Mesendoderm (in vitro differentiated cells): ENCODE measurements at regions not wholly inside any gene's neighbourhood (a gene's known extent, or its start where the extent isn't known, plus 50 kb on each side); places are given as distances from the start of the nearest gene placed in this dataset.

Experiments used
- DNase-seq: peaks from one replicate; pipeline ENCODE4 v3.0.0; 2013
- H2AK5ac ChIP-seq: 2 replicates; pipeline ENCODE4 v1.6.1; 2013; ENCODE audit warnings: low read length, inconsistent platforms
- H2BK120ac ChIP-seq: 2 replicates; pipeline ENCODE4 v1.6.1; 2013; ENCODE audit warnings: low read depth, mild to moderate bottlenecking, low read length, moderate library complexity, mixed read lengths
- H2BK15ac ChIP-seq: replicated peaks from 2 replicates; pipeline ENCODE4 v1.6.1; 2013; ENCODE audit warnings: low read depth, mild to moderate bottlenecking, moderate library complexity
- H2BK5ac ChIP-seq: 2 replicates; pipeline ENCODE4 v1.6.1; 2013; ENCODE audit warnings: low read length, inconsistent platforms
- H3K18ac ChIP-seq: 2 replicates; pipeline ENCODE4 v1.6.1; 2013; ENCODE audit warnings: mild to moderate bottlenecking, low read length, mixed read lengths
- H3K23ac ChIP-seq: one replicate; pipeline ENCODE4 v1.6.1; 2013; ENCODE audit warnings: low read length
- H3K27ac ChIP-seq: 2 replicates; pipeline ENCODE4 v1.5.1; 2013; ENCODE audit warnings: low read depth, mild to moderate bottlenecking, inconsistent platforms, low read length, moderate library complexity
- H3K27me3 ChIP-seq: 2 replicates; pipeline ENCODE4 v1.6.1; 2013; ENCODE audit warnings: low read length, control low read depth, mild to moderate bottlenecking, inconsistent platforms; ENCODE audit not compliant: insufficient read depth, poor library complexity
- H3K36me3 ChIP-seq: 2 replicates; pipeline ENCODE4 v1.6.1; 2013; ENCODE audit warnings: low read length, inconsistent platforms; ENCODE audit not compliant: control insufficient read depth, insufficient read depth
- H3K4ac ChIP-seq: one replicate; pipeline ENCODE4 v1.6.1; 2013; ENCODE audit warnings: low read depth, mild to moderate bottlenecking, low read length, moderate library complexity
- H3K4me1 ChIP-seq: 2 replicates; pipeline ENCODE4 v1.6.1; 2013; ENCODE audit warnings: low read depth, low read length, inconsistent platforms; ENCODE audit not compliant: control insufficient read depth
- H3K4me2 ChIP-seq: 2 replicates; pipeline ENCODE4 v1.6.1; 2013; ENCODE audit warnings: low read length
- H3K4me3 ChIP-seq: 2 replicates; pipeline ENCODE4 v1.5.1; 2013; ENCODE audit warnings: mild to moderate bottlenecking, low read length
- H3K56ac ChIP-seq: one replicate; pipeline ENCODE4 v1.6.1; 2013; ENCODE audit warnings: low read length
- H3K79me1 ChIP-seq: 2 replicates; pipeline ENCODE4 v1.6.1; 2013; ENCODE audit warnings: low read length, inconsistent platforms
- H3K79me2 ChIP-seq: 2 replicates; pipeline ENCODE4 v1.6.1; 2013; ENCODE audit warnings: mild to moderate bottlenecking, low read length; ENCODE audit not compliant: control insufficient read depth, insufficient read depth
- H3K9ac ChIP-seq: 2 replicates; pipeline ENCODE4 v1.6.1; 2013; ENCODE audit warnings: low read length, inconsistent platforms
- H4K5ac ChIP-seq: one replicate; pipeline ENCODE4 v1.6.1; 2013; ENCODE audit warnings: low read length
- H4K8ac ChIP-seq: one replicate; pipeline ENCODE4 v1.6.1; 2013; ENCODE audit warnings: low read depth, mild to moderate bottlenecking, control low read depth, low read length, moderate library complexity
- WGBS: extraction: QIAGEN DNeasy Blood & Tissue Kit; methylation state at CpG from one replicate; pipeline ENCODE4 v1.1.7; 2013; ENCODE audit warnings: low lambda C conversion rate, missing lambda C conversion rate; ENCODE audit not compliant: insufficient coverage; ENCODE audit errors: extremely low coverage; 5-methylcytosine and 5-hydroxymethylcytosine counted together

GRCh38 chr4:157895205-157895604, 277.6 kb downstream of the GASK1B start:
- peak; percentile 47 for DNase-seq
- Histone ChIP-seq H3K27me3 (no peaks in the 10 kb centered on the region), H3K4me2 (no peak overlapping the region), H3K79me2 (no peaks in the 10 kb centered on the region), H3K9ac (no peak overlapping the region), H2BK120ac (no peak overlapping the region), H3K56ac (no peak overlapping the region), H4K8ac (no peak overlapping the region), H3K4me1 (no peaks in the 10 kb centered on the region), H3K36me3 (no peaks in the 10 kb centered on the region), H2BK15ac (no peak overlapping the region), H3K18ac (no peak overlapping the region), H4K5ac (no peak overlapping the region), H3K23ac (no peak overlapping the region), H3K4me3 (no peak overlapping the region), H3K4ac (no peak overlapping the region), H2AK5ac (no peak overlapping the region), H3K79me1 (no peaks in the 10 kb centered on the region), H3K27ac (no peak overlapping the region), H2BK5ac (no peak overlapping the region)
- no CpG with 5 or more reads among the region's 4 CpGs for WGBS

DNA sequence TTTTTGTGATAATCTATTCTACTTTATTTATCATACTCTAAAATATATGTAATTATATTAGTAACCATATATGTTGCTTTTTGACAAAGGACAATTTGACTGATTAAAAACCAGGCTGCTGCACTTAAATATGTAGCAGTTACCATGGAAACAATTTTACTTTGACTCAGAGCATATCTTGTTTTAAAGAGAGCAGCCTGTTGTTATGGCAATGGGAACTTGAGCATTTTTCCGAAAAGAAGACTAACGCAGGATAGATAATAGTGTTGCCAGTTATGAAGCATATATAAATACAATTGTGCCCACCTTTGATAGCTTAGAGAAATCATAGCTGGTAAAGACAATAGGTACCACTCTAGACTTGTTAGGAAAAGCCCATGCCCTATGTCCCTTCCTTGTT, 283.0 kb downstream of the GASK1B start:
- no peaks in the 10 kb centered on the region for H3K27me3 ChIP-seq
- DNase-seq: no peak
- H3K56ac ChIP-seq: no peak overlapping the region
- no peaks in the 10 kb centered on the region for H3K4me1 ChIP-seq
- H4K8ac ChIP-seq: no peak overlapping the region
- no peak overlapping the region for H2AK5ac ChIP-seq
- no peak overlapping the region for H3K4me2 ChIP-seq
- H3K79me2 ChIP-seq: no peaks in the 10 kb centered on the region
- H3K9ac ChIP-seq: no peak overlapping the region
- no peak overlapping the region for H3K4ac ChIP-seq
- no peak overlapping the region for H2BK120ac ChIP-seq
- no peak overlapping the region for H4K5ac ChIP-seq
- H3K79me1 ChIP-seq: no peaks in the 10 kb centered on the region
- H2BK15ac ChIP-seq: no peak overlapping the region
- no peak overlapping the region for H3K23ac ChIP-seq
- no peak overlapping the region for H3K27ac ChIP-seq
- no peak overlapping the region for H3K4me3 ChIP-seq
- no peaks in the 10 kb centered on the region for H3K36me3 ChIP-seq
- no peak overlapping the region for H3K18ac ChIP-seq
- no CpG with 5 or more reads among the region's 2 CpGs for WGBS
- H2BK5ac ChIP-seq: no peak overlapping the region

DNA sequence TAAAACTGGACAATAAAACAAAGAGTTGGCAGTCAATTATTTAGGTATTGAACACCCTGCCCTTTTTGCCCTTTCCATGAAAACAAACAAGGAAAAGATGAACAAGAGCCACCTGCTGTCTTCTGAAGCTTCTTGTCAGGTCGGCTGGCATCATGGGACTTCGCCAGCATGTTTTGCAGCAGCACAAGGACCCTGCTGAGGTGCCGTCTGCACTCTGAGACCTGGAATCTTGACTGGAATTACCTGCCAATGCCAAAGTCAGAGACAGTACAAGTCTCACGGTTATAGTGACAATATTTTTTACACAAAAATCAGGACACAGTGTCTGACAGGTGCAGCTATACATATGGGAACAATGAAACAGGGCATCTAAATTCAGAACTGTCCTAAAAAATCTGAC, 284.5 kb downstream of the GASK1B start:
- Histone ChIP-seq H3K23ac (no peak overlapping the region), H4K5ac (no peak overlapping the region), H3K4me3 (no peak overlapping the region), H3K36me3 (no peaks in the 10 kb centered on the region), H2AK5ac (no peak overlapping the region), H2BK5ac (no peak overlapping the region), H3K27ac (no peak overlapping the region), H3K18ac (no peak overlapping the region), H3K4me1 (no peaks in the 10 kb centered on the region), H4K8ac (no peak overlapping the region), H2BK120ac (no peak overlapping the region), H3K4me2 (no peak overlapping the region), H3K79me1 (no peaks in the 10 kb centered on the region), H3K56ac (no peak overlapping the region), H3K27me3 (no peaks in the 10 kb centered on the region), H3K79me2 (no peaks in the 10 kb centered on the region), H3K4ac (no peak overlapping the region), H2BK15ac (no peak overlapping the region), H3K9ac (no peak overlapping the region)
- DNase-seq: no peak
- no CpG with 5 or more reads among the region's 4 CpGs for WGBS

- Histone ChIP-seq H3K56ac (no peak overlapping the region), H3K23ac (no peak overlapping the region), H3K36me3 (no peaks in the 10 kb centered on the region), H3K4me3 (no peak overlapping the region), H2BK5ac (no peak overlapping the region), H2AK5ac (no peak overlapping the region), H3K9ac (no peak overlapping the region), H3K4ac (no peak overlapping the region), H3K4me1 (no peaks in the 10 kb centered on the region), H3K79me1 (no peaks in the 10 kb centered on the region), H3K27ac (no peak overlapping the region), H4K8ac (no peak overlapping the region), H3K4me2 (no peak overlapping the region), H3K27me3 (no peaks in the 10 kb centered on the region), H2BK120ac (no peak overlapping the region), H3K79me2 (no peaks in the 10 kb centered on the region), H4K5ac (no peak overlapping the region), H3K18ac (no peak overlapping the region), H2BK15ac (no peak overlapping the region)
- no peak for DNase-seq
- WGBS: no CpG with 5 or more reads among the region's 3 CpGs
Observed at GRCh38 chr4:157887316-157887715, 285.5 kb downstream of the GASK1B start.

GRCh38 chr4:157886645-157887044, 286.2 kb downstream of the GASK1B start:
- Histone ChIP-seq H3K4me2 (no peak overlapping the region), H3K56ac (no peak overlapping the region), H3K4ac (no peak overlapping the region), H2AK5ac (no peak overlapping the region), H4K5ac (no peak overlapping the region), H2BK120ac (no peak overlapping the region), H3K23ac (no peak overlapping the region), H3K79me2 (no peaks in the 10 kb centered on the region), H3K18ac (no peak overlapping the region), H3K27me3 (no peaks in the 10 kb centered on the region), H3K36me3 (no peaks in the 10 kb centered on the region), H4K8ac (no peak overlapping the region), H2BK5ac (no peak overlapping the region), H3K4me3 (no peak overlapping the region), H2BK15ac (no peak overlapping the region), H3K27ac (no peak overlapping the region), H3K9ac (no peak overlapping the region), H3K79me1 (no peaks in the 10 kb centered on the region), H3K4me1 (no peaks in the 10 kb centered on the region)
- no peak for DNase-seq
- no CpG with 5 or more reads among the region's 3 CpGs for WGBS

DNA sequence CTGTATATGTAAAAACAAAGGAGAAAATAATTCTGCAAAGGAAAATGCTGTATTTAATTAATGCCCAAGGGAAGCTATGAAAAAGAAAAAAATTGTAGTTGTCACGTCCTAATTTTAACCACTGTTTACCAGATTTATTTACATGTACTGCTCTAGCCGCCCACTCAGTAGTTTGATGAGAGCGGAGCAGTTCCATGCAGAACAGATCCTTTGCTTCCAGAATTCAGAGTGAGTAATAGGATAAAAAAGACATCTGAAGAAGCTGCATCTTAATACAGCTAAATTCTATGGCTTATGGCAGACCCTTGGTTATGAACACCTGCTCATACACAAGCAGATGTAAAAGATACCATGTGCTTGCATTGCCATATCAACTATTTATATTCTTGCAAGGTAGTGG, 287.0 kb downstream of the GASK1B start:
- Histone ChIP-seq H2BK5ac (no peak overlapping the region), H3K4ac (no peak overlapping the region), H2AK5ac (no peak overlapping the region), H3K56ac (no peak overlapping the region), H3K4me1 (no peaks in the 10 kb centered on the region), H4K5ac (no peak overlapping the region), H3K4me3 (no peak overlapping the region), H3K23ac (no peak overlapping the region), H4K8ac (no peak overlapping the region), H3K4me2 (no peak overlapping the region), H2BK15ac (no peak overlapping the region), H3K27ac (no peak overlapping the region), H3K27me3 (no peaks in the 10 kb centered on the region), H3K9ac (no peak overlapping the region), H3K79me2 (no peaks in the 10 kb centered on the region), H3K79me1 (no peaks in the 10 kb centered on the region), H2BK120ac (no peak overlapping the region), H3K18ac (no peak overlapping the region), H3K36me3 (no peaks in the 10 kb centered on the region)
- WGBS: no CpG with 5 or more reads among the region's 3 CpGs
- no peak for DNase-seq
